ENCODE measurements at regions not wholly inside any gene's neighbourhood (a gene's known extent, or its start where the extent isn't known, plus 50 kb on each side); places are given as distances from the start of the nearest gene placed in this dataset.

DNA sequence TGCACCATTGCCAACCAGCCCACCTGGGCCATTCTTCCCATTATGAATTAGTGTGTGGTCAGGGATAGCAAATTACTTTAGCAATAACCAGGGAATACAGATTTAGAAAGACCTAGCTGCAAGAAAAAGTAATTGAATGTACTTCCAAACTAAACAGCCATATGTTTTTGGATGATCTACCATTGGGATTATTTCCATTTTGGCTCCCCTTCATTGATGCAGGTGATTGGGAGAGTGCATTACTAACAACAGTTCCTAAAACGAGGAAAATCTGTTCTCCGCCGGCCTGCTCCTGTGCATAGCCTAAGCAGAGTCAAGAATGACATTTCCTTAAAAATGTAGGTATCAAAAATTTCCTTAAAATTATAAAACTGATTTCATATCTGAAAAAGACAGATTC, 58.5 kb downstream of the MAIP1 start:
- no peak for DNase-seq (ENCODE audit: low read depth, low spot score)
- no peak overlapping the region for H3K4me3 ChIP-seq (ENCODE audit: low read length)

GRCh38 chr2:200021449-200022114, 66.2 kb downstream of the MAIP1 start:
- H3K4me3 ChIP-seq (ENCODE audit: low read length): no peak overlapping the region
- no peak for DNase-seq (ENCODE audit: low read depth, low spot score)

- DNase-seq (ENCODE audit: low read depth, low spot score): no peak
- H3K4me3 ChIP-seq (ENCODE audit: low read length): no peak overlapping the region
These were observed 67.1 kb downstream of the MAIP1 start for GRCh38 chr2:200022511-200022910.

DNA sequence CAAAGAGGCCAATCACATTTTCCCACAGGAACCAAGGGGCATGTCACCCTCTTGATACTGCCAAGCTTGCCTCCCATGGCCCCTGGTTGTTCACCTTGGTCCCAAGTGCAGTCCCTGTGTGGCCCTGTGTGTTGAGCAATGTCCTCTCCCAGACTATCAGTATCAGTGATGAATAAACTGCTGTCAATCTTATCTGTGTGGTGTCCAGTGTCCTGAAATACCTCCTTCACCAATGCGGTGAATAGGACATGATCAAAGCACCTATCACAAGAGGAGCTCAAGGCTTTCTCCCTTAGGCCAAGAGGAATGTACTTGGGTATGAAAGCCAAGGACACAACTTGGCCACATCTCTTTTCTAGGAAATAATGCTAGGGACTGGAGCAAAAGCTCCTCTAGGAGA, 68.2 kb downstream of the MAIP1 start:
- no peak for DNase-seq (ENCODE audit: low read depth, low spot score)
- no peak overlapping the region for H3K4me3 ChIP-seq (ENCODE audit: low read length)

GRCh38 chr2:200025717-200026116, 70.3 kb downstream of the MAIP1 start:
- no peak for DNase-seq (ENCODE audit: low read depth, low spot score)
- H3K4me3 ChIP-seq (ENCODE audit: low read length): no peak overlapping the region

DNA sequence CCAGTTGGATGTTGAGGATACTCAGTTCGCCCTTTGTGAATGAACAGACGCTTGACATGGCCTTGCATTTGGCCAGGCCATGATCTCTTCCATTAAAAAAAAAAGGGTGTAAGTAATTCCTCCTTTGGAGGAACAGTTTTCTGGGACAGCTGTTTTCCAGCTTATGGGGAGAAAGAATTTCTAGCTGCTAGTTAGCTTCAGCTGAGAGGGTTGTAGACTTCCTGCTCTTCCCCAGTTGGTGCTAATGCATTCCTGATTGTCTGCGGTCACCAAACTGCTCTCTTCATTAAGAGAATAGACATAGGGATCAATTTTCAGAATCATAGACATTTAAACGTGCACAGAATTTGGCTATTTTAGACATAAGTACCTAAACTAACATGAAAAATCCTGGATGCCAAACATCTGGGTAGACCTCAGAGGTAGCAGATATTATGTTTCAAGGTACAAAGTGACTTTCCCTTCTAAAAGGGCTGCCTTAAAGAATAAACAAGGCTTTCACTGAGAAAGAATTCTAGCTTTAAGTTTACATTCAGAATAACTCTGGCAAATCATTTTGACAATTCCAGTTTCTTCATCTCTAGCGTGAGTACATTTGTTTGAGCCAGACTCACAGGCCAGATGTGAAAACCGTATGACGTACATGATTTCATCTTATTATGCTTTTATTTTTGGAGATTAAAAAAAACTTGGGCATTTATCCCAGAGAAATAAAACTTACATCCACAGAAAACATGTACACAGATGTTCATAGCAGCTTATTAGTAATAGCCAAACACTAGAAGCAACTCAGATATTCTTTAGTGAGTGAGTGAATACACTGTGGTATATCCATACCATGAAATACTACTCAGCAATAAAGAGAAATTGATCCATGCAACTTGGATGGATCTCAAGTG, 71.2 kb downstream of the MAIP1 start:
- DNase-seq (ENCODE audit: low read depth, low spot score): no peak
- H3K4me3 ChIP-seq (ENCODE audit: low read length): no peak overlapping the region

DNA sequence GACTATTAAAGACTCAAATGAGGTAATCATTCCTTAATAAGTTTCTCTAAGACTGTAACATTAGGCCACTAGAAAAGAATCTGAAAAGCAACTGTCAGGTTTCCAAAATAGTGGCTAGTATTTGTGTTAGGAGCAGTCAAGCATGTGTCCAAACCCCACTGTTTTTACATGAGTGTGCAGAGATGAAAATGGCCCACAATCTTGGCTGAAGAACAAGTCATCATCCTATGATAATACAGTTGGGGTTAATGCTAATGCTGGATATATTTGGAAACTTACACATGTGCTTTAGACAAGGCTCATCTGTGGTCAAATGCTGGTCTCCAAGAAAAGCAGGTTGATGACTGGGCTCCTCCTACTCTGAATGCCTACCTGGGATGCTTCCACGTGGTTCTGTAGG, 73.6 kb downstream of the MAIP1 start:
- DNase-seq (ENCODE audit: low read depth, low spot score): no peak
- H3K4me3 ChIP-seq (ENCODE audit: low read length): no peak overlapping the region

DNA sequence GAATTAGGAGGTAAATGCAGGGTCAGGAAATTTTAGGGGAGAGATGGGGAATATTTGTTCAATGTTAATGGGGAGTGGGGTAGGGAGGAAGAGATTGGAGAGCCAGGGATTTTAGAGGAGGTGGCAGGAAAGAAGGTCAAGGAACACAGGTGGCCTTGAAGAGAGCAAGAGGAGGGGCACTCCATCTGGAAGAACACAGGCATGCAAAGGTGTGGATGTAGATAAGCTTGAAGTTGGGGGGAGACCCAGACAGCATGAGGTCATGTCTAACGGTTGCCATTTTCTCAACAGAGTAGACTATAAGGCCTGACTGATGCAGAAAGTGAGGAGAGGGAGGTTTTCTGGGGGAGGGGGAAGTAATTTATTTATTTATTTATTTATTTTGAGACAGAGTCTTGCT, 77.5 kb downstream of the MAIP1 start:
- no peak for DNase-seq (ENCODE audit: low read depth, low spot score)
- H3K4me3 ChIP-seq (ENCODE audit: low read length): no peak overlapping the region

- no peak overlapping the region for H3K4me3 ChIP-seq (ENCODE audit: low read length)
- no peak for DNase-seq (ENCODE audit: low read depth, low spot score)
These were observed 78.5 kb downstream of the MAIP1 start for GRCh38 chr2:200033929-200034328.

GRCh38 chr2:200034816-200035215, 79.4 kb downstream of the MAIP1 start:
- DNase-seq (ENCODE audit: low read depth, low spot score): no peak

DNA sequence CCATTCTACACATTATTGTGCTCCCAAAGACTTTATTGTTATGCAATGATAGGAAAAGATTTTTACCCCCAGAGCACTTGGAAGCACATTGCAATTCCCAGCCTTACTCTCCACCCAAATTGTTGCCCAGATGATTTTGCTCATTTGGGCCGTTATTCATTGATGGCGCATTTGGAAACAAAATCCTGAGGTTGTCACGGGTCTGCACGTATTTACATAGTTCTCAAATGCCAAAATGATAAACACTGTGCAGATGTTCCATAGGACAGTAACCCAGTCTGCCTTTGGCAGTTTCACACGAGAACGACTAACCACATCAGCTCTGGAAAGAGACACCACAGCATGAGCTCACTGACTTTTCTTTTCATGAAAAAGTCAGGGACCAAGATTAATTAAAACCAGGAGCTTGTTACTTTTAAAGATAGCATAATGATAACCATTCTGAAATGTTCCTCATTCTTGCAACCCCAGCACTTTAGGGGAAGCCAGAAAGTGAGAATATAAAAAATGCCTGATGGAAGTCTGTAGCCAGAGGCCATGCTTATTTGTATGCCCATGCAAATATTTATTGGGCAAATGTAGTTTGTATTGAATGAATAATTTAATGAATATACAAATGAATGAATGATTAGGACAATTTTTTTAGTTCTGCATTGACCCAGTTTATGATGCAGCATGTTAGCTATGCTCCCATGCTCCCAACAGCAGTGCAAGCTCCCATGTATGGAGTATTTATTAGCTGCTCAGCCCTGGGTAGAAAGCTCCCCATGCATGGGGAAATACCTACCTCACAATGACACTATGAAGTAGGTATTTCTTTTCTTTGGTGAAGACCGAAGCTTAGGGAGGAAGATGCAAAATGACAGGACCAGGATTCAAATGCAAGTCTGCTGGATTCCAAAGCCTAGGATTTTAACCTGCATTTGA, 84.6 kb downstream of the MAIP1 start:
- no peak overlapping the region for H3K4me3 ChIP-seq (ENCODE audit: low read length)
- DNase-seq (ENCODE audit: low read depth, low spot score): no peak

More at GRCh38 chr2:200034816-200035215, 79.4 kb downstream of the MAIP1 start:
- no peak overlapping the region for H3K4me3 ChIP-seq (ENCODE audit: low read length)

GRCh38 chr2:200040831-200041230, 85.4 kb downstream of the MAIP1 start:
- no peak overlapping the region for H3K4me3 ChIP-seq (ENCODE audit: low read length)
- no peak for DNase-seq (ENCODE audit: low read depth, low spot score)

- H3K4me3 ChIP-seq (ENCODE audit: low read length): no peak overlapping the region
- no peak for DNase-seq (ENCODE audit: low read depth, low spot score)
These were observed 86.3 kb downstream of the MAIP1 start for GRCh38 chr2:200041639-200042038.

- H3K4me3 ChIP-seq (ENCODE audit: low read length): no peak overlapping the region
- DNase-seq (ENCODE audit: low read depth, low spot score): no peak
These were observed 86.8 kb downstream of the MAIP1 start for GRCh38 chr2:200042102-200042735.

GRCh38 chr2:200042944-200043343, 87.6 kb downstream of the MAIP1 start:
- DNase-seq (ENCODE audit: low read depth, low spot score): no peak
- H3K4me3 ChIP-seq (ENCODE audit: low read length): no peak overlapping the region

- DNase-seq (ENCODE audit: low read depth, low spot score): no peak
- no peak overlapping the region for H3K4me3 ChIP-seq (ENCODE audit: low read length)
These were observed 89.1 kb downstream of the MAIP1 start for GRCh38 chr2:200044453-200044852.

GRCh38 chr2:200048421-200048820, 93.0 kb downstream of the MAIP1 start:
- DNase-seq (ENCODE audit: low read depth, low spot score): no peak
- no peak overlapping the region for H3K4me3 ChIP-seq (ENCODE audit: low read length)

GRCh38 chr2:200049086-200049485, 93.7 kb downstream of the MAIP1 start:
- no peak for DNase-seq (ENCODE audit: low read depth, low spot score)
- H3K4me3 ChIP-seq (ENCODE audit: low read length): no peak overlapping the region

- no peak overlapping the region for H3K4me3 ChIP-seq (ENCODE audit: low read length)
- no peak for DNase-seq (ENCODE audit: low read depth, low spot score)
These were observed 95.7 kb downstream of the MAIP1 start for GRCh38 chr2:200050921-200051610.
